ENCODE measurements at regions not wholly inside any gene's neighbourhood (a gene's known extent, or its start where the extent isn't known, plus 50 kb on each side); places are given as distances from the start of the nearest gene placed in this dataset.

GRCh38 chr3:182730675-182731042 lies 62.6 kb upstream of the ATP11B start:
- Histone ChIP-seq H3K27ac (ENCODE audit: low read depth, low read length) (no peak overlapping the region), H3K27me3 (ENCODE audit: control insufficient read depth, insufficient read depth, low read length) (peaks cover 3% of the 10 kb centered on the region), H3K9me3 (ENCODE audit: control insufficient read depth, insufficient read depth, low read length) (no peaks in the 10 kb centered on the region; the same call in 1 of the 2 replicates), H3K4me3 (ENCODE audit: low read depth, low read length) (no peak overlapping the region)
- TF ChIP-seq CTCF (IDR thresholded peaks at IDR 0.05; ENCODE audit: low read depth, low read length) = no peak
- ChIA-PET POLR2A (no interaction called here), CTCF (no interaction called here)
- no peak for DNase-seq (ENCODE audit: low read depth, low spot score)

GRCh38 chr3:182731764-182732163 lies 61.5 kb upstream of the ATP11B start:
- POLR2A ChIA-PET = no interaction called here

GRCh38 chr3:182732232-182733015 lies 60.9 kb upstream of the ATP11B start:
- Histone ChIP-seq H3K27ac (ENCODE audit: low read depth, low read length) (no peak overlapping the region), H3K4me3 (ENCODE audit: low read depth, low read length) (no peak overlapping the region), H3K9me3 (ENCODE audit: control insufficient read depth, insufficient read depth, low read length) (no peaks in the 10 kb centered on the region; the same call in 1 of the 2 replicates), H3K27me3 (ENCODE audit: control insufficient read depth, insufficient read depth, low read length) (no peaks in the 10 kb centered on the region)
- DNase-seq (ENCODE audit: low read depth, low spot score) = no peak
- POLR2A ChIA-PET = no interaction called here
- CTCF ChIA-PET = no interaction called here
- no peak for TF ChIP-seq CTCF (IDR thresholded peaks at IDR 0.05; ENCODE audit: low read depth, low read length)

More at GRCh38 chr3:182731764-182732163, 61.5 kb upstream of the ATP11B start:
- Histone ChIP-seq H3K27me3 (ENCODE audit: control insufficient read depth, insufficient read depth, low read length) (no peaks in the 10 kb centered on the region), H3K4me3 (ENCODE audit: low read depth, low read length) (no peak overlapping the region), H3K9me3 (ENCODE audit: control insufficient read depth, insufficient read depth, low read length) (no peaks in the 10 kb centered on the region; the same call in 1 of the 2 replicates), H3K27ac (ENCODE audit: low read depth, low read length) (no peak overlapping the region)
- DNase-seq (ENCODE audit: low read depth, low spot score) = no peak
- no peak for TF ChIP-seq CTCF (IDR thresholded peaks at IDR 0.05; ENCODE audit: low read depth, low read length)
- CTCF ChIA-PET = no interaction called here

GRCh38 chr3:182735672-182736071 lies 57.6 kb upstream of the ATP11B start:
- ChIA-PET POLR2A (no interaction called here), CTCF (interaction anchor here (1.6 kb wide), 1 partner anchor 22 kb away, joined by 3 read pairs; no protein-coding TSS in a partner anchor)
- H3K27ac ChIP-seq (ENCODE audit: low read depth, low read length) = no peak overlapping the region
- no peak for TF ChIP-seq CTCF (IDR thresholded peaks at IDR 0.05; ENCODE audit: low read depth, low read length)
- no peak for DNase-seq (ENCODE audit: low read depth, low spot score)
- no peaks in the 10 kb centered on the region for H3K9me3 ChIP-seq (ENCODE audit: control insufficient read depth, insufficient read depth, low read length)
- peaks cover 3% of the 10 kb centered on the region for H3K27me3 ChIP-seq (ENCODE audit: control insufficient read depth, insufficient read depth, low read length)
- H3K4me3 ChIP-seq (ENCODE audit: low read depth, low read length) = no peak overlapping the region

GRCh38 chr3:182737825-182738224 lies 55.5 kb upstream of the ATP11B start:
- ChIA-PET CTCF (interaction anchor here (0.6 kb wide), 1 partner anchor 1934 kb away, joined by 3 read pairs; no protein-coding TSS in a partner anchor), POLR2A (no interaction called here)
- Histone ChIP-seq H3K27ac (ENCODE audit: low read depth, low read length) (no peak overlapping the region), H3K27me3 (ENCODE audit: control insufficient read depth, insufficient read depth, low read length) (peaks cover 3% of the 10 kb centered on the region), H3K9me3 (ENCODE audit: control insufficient read depth, insufficient read depth, low read length) (no peaks in the 10 kb centered on the region), H3K4me3 (ENCODE audit: low read depth, low read length) (no peak overlapping the region)
- DNase-seq (ENCODE audit: low read depth, low spot score) = no peak
- TF ChIP-seq CTCF (IDR thresholded peaks at IDR 0.05; ENCODE audit: low read depth, low read length) = no peak
